ENCODE measurements at regions not wholly inside any gene's neighbourhood (a gene's known extent, or its start where the extent isn't known, plus 50 kb on each side); places are given as distances from the start of the nearest gene placed in this dataset.
"Not testable (repeated sequence)": the region's sequence is repeated elsewhere in the genome, so short reads cannot be mapped to it uniquely, and the experiment has no call there.

DNA sequence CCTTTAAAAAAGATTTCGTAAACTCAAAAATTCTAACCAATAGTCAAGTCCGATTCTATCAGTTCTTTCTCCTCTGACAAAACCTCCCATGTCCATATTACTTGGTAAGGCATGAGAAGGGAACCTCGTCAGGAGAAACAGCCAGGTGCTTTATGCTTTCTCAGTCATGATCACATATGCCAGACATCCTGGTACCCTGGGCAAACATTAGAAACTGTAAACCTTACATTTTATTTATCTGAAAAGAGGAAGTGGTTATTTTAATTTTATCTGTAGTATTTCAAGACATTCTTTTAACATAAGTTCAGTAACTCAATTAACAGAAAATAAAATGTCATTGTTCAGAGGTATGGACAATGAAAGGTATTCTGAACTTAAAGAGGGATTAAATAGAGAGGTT, 474.8 kb upstream of the GBE1 start:
- no peak for DNase-seq

DNA sequence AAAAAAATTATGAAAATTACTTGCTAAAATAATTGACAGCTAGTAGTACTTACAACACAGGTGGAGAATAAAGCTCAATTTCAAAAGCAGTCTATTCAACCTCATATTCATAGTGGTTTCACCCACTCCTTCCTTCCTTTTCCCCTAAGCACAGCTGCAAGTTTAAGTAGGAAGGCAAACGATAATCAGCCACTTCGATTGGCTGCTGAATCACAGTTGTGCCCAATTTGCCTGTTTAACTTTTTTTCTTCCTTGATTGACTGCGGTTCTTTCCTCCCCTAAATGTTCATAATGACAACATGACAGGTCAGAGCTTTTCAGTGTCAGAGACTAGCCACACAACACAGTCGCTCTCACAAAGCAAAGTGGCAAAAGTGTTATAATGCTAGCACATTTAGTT, 468.0 kb upstream of the GBE1 start:
- DNase-seq = no peak

DNA sequence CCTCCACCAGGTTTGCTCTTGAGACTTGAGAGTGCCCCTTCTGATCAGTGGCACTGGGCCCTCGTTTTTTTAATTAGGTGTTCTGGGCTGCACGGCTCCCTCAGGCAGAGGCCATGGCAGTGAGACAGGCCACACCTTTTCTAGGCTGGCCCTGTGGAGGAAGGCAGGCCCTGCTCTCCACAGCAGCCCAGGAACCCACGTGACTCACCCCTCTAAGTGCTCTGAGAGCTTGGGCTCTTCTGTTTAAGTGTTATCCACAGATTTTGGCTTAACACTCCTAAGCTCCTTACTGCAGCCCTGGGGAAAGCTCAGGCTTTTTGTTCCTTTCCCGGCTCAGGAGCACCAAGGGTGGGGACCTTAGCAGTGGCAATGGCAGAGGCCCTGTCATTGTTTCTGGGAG, 463.2 kb upstream of the GBE1 start:
- no peak for DNase-seq

DNA sequence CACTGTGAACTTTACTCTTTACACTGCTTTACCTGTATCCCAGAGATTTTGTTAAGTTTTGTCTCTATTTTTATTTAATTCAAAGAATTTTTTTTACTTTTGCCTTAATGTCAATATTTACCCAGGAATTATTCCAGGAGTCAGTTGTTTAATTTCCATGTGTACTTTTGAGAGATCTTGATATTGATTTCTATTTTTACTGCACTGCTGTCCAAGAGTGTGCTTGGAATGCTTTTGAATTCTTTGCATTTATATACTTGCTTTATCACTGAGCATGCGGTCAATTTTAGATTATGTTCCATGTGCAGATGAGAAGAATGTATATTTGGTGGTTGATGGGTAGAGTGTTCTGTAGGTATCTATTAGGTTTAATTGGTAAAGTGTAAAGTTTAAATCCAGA, 461.0 kb upstream of the GBE1 start:
- no peak for DNase-seq

DNA sequence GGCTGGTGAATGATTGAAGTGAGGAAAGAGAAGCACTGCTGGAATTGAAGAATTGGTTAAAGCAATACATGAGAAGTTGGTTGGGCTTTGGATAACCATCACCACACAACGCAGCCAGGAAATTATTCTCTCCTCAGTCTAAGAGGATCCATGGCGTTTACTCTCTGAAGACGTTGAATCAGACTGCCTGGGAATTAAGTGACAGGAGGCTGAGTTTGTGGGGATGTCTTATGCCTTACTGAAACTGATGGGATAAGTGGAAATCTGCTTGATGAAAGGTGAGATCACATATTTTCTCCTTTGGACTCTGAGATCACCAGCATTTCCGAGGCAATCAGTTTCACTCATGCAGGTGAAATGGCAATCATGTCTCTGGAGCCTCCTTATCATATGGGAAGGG, 456.1 kb upstream of the GBE1 start:
- DNase-seq = no peak

DNA sequence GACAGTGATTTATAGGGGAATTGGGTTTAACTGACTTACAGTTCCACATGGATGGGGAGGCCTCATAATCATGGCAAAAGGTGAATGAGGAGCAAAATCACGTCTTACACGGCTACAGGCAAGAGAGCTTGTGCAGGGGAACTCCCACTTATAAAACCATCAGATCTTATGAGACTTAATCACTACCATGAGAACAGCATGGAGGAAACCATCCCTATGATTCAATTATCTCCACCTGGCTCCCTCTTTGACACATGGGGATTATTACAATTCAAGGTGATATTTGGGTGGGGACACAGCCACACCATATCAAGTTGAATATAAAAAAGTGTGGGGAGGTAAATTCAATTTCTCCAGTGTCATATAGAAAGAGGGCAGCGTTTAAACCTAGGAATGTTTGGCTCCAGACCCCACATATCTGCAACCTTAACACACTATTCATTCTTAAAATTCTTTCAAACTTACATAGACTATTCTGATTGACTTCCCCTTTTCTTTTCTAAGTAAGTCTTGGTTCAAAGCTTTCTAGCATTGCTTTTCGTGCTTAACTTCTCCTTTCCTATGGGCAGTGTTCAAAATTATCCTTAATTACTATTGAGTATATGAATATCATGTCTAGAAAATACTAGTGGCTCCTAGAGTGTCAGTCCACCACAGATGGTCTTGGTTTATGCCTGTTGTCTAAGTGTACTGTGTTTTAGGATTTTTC, 446.7 kb upstream of the GBE1 start:
- no peak for DNase-seq

DNA sequence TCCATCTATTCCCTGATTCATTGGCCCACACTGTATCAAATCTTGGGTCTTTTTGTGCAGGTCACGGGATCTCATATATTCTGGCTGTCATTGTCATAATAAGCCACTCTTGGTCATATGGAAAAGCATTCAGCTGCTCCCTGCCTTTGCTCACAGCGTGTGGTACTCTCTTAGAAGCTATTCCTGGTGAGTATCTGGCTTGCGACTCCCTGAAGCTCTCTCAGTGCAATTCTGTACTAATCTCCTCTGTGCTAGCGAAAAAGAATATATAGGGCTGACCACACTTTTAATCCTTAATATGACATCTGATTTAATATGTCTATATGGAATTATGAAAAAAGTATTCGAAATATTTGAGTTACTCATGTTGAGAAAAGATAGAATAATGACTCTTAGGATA, 440.8 kb upstream of the GBE1 start:
- DNase-seq = no peak

DNA sequence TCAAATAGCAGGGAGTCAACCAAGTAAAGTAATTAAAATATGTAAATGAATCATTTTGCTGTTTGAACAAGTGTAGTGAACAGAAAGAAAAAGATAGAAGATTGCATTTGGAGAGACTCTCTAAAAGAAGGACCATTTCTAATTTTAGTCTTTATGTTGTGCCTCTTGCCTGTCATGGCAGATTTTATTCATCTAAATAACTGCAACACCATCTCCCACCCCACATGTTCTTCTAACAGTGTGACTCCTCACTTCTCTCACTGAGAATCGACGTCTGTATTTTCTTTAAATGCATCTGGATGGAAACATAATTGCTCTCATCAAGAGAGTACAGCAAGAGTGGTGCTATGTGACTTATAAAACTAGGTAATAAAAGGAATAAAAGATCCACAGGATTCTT, 439.9 kb upstream of the GBE1 start:
- DNase-seq = no peak

DNA sequence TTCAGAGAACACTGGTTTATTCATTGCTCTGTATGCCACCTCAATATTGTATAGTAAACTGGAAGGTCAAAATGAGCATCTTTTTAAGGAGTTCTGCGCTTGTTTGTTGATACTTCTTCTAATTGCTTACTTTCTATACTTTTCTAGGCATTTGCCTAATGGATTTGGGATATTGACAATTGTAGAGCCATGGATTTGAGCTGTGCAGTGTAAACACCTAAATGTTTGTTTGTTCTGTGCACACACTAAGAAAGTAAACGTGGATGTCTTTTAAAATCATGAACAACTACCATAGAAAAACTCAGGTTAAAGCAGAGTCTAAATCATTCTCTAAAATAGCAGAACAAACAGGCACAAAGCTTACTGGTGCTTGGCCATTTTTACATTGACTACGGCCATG, 436.6 kb upstream of the GBE1 start:
- DNase-seq = no peak

DNA sequence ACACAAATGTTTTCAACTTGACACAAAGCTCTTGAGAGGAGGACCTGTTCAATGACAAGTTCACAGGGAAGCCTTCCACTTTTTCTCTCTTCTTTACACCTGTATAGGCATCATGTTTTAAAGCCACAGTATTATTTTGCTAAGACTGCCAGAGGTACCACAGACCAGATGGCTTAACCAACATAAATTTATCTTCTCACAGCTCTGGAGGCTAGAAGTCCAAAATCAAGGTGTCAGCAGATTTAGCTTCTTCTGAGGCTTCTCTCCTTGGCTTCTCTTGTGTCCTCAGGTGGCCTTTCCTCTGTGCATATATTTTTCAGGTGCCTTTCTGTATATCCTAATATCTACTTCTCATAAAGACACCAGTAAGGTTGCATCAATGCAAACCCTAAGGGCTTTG, 435.2 kb upstream of the GBE1 start:
- DNase-seq = no peak

DNA sequence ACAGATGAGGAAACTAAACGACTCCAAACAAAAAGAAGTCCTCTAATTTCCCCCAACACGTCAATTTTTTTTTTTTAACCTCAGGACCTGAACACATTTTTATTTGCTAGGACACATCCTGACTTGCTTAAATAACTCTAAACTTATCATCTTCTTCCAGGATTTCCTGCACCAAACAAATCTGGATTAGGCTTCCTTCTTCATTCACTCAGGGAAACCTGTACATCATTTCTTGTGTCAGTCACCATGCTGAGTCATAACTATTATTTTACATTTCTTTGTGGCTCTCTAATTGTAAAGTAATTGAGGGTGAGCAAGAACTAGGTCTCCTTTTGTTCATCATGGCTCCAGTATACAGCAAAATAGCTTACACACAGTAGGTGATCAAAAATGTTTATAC, 433.4 kb upstream of the GBE1 start:
- no peak for DNase-seq

DNA sequence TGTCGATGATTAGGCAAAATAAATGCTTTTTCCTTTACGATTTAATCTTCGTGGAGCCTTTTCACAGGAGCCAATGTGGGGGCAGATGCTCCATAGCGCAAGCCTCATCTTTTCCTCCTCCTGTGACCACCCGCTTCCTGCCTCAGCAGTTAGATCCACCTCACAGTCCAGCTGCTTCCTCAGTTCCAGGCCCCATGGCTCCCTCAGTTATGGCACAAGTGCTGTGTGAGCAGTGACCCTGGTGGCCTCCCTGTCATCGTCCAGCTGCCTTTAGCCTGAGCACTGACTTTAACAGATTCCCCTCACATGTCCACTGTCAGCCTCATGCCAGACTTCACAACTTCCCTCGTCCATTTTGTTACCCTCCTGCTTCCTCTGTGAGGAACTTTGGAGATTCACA, 424.6 kb upstream of the GBE1 start:
- no peak for DNase-seq

DNA sequence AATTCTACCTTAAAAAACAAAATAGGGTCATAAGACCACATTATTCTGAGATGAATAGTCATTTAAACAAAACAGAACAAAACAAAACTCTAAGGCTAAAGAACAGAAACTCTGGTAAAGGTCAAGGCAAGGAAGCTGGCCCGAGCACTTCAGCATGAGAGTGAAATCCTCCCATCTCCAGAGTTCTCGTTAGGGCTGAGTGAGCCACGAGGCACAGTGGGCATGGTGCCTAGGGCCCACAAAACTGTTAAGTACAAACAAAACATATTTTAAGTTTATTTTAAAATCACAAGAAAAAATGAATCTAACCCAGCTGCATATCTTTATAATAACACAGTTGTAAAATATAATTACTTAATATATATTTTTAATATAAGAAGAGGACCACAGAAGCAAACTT, 417.8 kb upstream of the GBE1 start:
- no peak for DNase-seq

DNA sequence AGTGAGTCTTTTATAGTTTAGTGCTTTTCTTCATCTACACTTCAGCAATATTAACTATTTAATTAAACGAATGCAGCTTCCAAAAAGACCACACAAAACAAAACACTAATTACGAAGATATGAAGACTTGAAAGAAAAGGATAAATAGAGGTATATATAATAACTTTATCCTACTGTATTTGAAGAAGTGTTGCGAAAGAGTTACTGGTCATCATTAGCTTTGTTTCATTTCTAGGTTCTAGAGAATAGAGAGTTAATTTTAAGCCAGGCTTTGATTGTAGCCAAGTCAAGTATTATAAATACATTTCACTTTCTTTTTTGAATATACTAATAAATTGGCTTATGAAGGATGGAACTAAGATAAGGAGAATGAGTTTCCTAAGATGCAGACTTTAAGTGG, 416.8 kb upstream of the GBE1 start:
- no peak for DNase-seq

DNA sequence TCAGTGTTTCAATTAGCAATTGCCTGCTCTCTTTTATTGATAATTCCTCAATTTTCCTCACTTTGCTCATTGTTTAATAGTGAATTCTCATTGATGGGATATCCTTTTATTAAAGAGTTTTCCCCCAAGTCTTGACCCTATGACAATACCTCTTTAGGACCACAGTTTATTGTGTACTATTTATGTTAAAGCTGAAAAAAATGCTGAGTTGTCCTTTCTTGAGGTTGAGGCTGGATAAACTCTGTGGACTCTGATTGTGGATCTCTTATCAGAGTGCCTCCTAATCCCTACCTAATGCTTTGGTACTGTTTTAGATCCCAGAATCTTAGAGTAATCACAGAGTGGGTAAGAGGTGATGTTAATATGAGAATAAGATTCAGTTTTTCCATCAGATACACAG, 416.3 kb upstream of the GBE1 start:
- DNase-seq = no peak

DNA sequence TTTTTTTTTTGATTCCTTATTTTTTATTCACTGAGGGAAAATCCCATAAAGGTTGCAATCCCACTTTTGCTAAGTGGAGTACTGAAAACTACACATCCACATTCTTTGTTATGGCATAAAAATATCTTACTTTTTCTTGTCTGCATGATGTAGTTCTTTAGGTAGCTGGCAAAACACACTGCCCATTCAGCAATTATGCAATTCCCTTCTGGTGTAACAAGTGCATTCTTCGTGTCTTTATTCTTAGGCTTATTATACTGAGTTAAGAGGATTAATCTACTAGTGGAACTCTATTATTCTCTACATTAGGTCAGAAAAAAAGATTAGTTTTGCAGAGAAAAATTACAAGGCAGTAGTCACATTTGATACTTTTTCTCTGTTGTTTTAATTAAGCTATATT, 403.8 kb upstream of the GBE1 start:
- DNase-seq = no peak

DNA sequence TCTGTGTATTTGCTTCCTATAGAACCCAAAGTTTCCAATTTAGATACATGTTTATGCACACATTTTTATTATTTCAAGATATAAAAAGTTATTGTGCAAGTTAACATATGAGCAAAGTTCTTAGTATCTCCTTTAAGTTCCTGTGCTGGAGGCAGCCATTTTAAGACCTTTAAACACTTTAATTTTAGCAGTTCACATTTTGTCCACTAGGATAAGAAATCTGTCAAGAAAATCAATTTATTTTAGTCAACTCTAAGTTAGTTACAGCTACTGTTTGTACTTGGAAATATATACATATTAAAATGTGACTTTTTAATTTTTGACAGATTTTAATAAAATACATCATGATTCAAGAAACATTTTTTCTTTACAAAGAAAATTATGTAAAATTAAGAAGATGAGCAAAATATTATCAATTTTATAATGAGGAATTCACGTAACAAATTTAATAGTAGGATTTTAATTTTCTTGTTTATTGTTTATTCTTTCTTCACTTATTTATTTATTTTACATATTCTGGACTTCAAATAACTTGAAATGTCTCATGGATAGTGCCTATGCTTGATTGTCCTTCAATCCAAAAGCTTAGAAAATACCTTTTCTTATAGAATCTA, 402.6 kb upstream of the GBE1 start:
- DNase-seq = no peak

DNA sequence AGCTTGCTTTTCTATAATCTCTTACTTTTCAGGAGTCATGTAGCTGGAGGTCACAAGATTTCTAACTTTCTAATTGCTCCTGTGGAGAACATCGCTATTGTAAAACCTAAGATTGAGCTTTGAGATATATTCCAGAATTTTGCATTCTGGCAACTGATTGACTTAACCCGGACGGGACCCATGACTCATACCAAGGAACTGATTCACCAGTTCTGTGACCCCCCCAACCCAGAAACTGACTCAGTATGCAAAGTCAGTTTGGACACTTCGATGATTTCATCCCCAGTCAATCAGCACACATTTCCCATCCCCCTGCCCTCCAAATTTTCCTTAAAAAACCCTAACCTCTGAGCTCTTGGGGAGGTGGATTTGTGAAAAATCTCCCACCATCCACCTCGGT, 396.5 kb upstream of the GBE1 start:
- peak; percentile 56 for DNase-seq

DNA sequence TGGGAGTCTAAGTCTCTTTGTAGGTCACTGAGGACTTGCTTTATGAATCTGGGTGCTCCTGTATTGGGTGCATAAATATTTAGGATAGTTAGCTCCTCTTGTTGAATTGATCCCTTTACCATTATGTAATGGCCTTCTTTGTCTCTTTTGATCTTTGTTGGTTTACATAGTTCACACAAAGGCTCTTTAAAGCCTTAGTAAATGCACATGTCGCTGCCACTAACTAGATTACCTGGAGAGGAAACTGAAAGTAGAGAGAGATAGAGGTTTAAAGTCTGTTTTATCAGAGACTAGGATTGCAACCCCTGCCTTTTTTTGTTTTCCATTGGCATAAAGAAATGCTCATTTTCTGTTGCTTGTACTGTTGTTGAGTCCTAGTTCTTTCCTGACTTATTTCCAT, 392.4 kb upstream of the GBE1 start:
- not testable (repeated sequence) for DNase-seq

DNA sequence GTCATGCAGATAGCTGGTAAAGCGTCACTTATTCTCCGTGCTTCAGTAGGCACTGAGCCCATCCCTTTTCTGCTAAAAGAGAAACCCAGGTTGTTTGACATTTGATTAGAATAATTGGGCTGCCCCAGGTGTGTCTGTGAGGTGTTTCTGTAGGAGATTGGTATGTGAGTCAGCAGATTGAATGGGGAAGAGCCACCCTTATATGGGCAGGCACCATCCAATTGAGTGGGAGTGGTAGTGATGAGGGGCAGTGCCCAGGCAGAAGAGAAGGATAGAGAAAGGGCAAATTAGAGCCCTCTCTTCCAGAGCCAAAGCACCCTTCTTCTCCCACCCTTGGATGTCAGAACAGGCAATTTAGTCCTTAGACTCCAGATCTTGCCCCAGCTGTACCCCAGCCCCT, 384.3 kb upstream of the GBE1 start:
- DNase-seq = no peak

DNA sequence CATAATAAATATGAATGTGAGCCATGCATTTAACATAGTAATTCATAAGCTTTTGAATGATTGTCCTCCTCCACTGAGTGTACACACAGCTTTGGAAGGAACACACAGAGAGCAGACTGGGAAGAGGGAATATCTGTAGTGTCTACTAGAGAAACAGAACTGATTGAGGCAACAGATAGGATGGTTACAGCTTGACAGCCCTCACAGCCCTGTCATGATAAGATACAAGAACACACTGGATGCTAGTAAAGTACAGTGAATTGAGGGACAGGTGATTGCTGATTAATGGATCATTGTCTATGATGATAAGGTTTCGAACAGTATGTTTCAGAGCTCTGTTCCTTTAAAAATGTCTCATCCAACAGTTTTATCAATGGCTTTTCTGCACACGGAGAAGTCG, 383.4 kb upstream of the GBE1 start:
- DNase-seq = no peak

DNA sequence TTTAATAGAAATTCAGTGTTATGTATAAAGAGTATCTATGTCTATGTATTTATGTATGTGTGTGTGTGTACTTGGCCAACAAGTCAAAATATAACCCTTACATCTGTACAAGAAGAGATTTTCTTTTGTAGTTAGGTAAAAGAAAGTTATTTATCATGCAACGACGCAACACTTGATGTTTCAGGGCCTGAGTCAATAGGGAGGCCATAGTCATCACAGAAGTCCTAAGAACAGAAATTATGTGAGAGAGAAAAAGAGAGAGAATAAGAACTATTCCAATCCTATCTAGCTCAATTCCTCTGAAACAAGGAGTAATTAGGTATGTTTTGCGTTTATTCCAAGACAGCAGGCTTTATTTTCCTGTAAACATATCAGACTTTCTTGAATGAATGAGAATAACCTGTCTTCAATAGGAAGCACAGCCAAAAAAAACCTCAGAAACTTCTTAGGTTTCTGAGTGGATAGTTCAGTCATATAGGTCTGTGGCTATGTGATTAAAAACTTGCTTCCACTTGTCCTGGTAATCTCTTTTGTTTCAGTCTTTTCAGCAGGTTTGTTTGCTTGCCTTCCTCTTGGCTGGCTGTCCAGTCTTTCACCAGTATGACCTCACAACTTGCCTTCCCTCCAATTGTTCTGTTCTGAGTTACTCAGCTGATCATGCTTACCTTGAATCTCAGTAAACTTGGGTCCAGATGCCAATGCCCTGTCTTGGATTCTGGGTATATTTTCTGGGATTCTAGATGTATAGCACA, 382.4 kb upstream of the GBE1 start:
- DNase-seq = no peak

DNA sequence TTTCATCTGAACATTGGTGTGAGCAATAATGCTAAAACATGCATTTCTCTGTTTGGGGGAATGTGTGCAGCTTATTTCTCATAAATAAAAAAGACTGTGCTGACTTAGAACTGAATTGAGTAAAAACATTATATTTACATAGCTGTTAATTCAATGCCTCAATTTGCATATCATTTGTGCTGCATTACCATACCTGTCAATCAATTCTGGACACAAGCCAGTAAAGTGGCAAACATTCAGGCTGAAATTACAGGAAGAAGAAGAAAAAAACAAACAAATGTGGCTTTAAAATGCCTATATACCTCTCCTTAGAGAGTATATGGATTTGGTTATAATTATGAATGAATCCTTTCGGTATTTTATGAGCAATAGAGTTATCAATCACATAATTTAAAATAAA, 380.1 kb upstream of the GBE1 start:
- DNase-seq = no peak

DNA sequence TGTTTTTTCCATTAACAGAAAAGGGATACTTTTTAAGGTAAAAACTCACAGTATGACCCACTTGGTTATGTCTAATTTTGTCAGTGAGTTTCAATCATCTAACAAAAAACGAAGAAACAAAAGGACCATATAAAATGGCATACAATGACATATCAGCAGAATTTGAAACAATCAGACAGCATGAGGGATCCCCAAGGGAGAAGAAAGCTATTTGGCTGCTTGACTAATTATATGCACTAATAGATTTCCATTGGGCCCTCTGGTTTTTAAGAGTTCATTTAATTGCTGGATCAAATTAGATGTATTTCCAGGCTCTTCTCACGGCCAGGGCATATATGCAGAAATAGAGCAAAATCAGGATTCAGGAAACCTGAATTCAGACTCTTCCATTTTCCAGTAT, 376.4 kb upstream of the GBE1 start:
- DNase-seq = no peak

DNA sequence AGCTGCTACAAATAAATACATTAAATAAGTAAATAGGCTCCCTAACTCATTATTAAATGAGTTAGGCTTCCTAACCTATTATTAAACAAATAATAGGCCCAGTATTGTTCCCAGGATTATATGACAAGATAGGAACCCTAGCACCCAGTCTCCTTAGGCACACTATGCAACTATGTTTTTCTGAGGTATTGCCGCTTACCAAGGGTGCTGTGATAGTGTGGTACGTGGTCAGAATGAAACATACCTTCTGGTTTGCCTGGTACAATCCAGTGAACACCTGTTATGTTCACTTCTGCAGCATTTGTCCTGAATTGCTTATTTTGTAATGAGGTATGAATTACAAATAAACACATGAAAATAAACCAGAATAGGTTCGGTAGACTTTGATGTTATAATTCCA, 375.6 kb upstream of the GBE1 start:
- no peak for DNase-seq

All from amniotic stem cell (primary cell).